OCI-LY7 (cell line): ENCODE measurements at regions not wholly inside any gene's neighbourhood (a gene's known extent, or its start where the extent isn't known, plus 50 kb on each side); places are given as distances from the start of the nearest gene placed in this dataset.

Experiments used
- BruUV-seq: library from RNA; stranded (reverse); fragments of 400-500 nt; replicated peaks from 2 replicates; lab custom pipeline; 2021; lab: Mats Ljungman, UMichigan
- CTCF ChIA-PET: fragments of 300-600 bp; sonication (Branson Sonifier 250); formaldehyde crosslinking; loops from one replicate; lab custom pipeline; 2022; ENCODE audit warnings: antibody characterized with exemption; ENCODE audit not compliant: unreplicated experiment; lab: Charles Lee
- POLR2A ChIA-PET: fragments of 300-600 bp; sonication (Branson Sonifier 250); formaldehyde crosslinking; loops from one replicate; lab custom pipeline; 2022; ENCODE audit warnings: antibody characterized with exemption; lab: Charles Lee
- DNase-seq: peaks from one replicate; pipeline ENCODE4 v3.0.0-alpha.2; 2015; ENCODE audit warnings: low spot score
- H2AFZ ChIP-seq: fragments of 200-600 bp; sonication (generic), shearing (Covaris generic); 2 replicates; pipeline ENCODE4 v1.6.1; 2014; ENCODE audit warnings: mild to moderate bottlenecking, antibody characterized with exemption, low read length, moderate library complexity
- H3K27ac ChIP-seq: fragments of 200-600 bp; sonication (generic); 2 replicates; pipeline ENCODE4 v1.5.1; 2014; ENCODE audit warnings: mixed run types, low read depth, mild to moderate bottlenecking, moderate library complexity, low read length, inconsistent platforms; ENCODE audit not compliant: poor library complexity, severe bottlenecking
- H3K36me3 ChIP-seq: fragments of 200-600 bp; sonication (generic); 2 replicates; pipeline ENCODE4 v1.6.1; 2014; ENCODE audit warnings: mild to moderate bottlenecking, antibody characterized with exemption, low read length, moderate library complexity, mixed read lengths; ENCODE audit not compliant: insufficient read depth
- H3K4me1 ChIP-seq: fragments of 200-600 bp; sonication (generic); 2 replicates; pipeline ENCODE4 v1.5.1; 2014; ENCODE audit warnings: mild to moderate bottlenecking, low read length; ENCODE audit not compliant: insufficient read depth, poor library complexity, severe bottlenecking
- H3K4me2 ChIP-seq: fragments of 200-600 bp; sonication (generic); 2 replicates; pipeline ENCODE4 v1.6.1; 2014; ENCODE audit warnings: mild to moderate bottlenecking, low read length
- H3K4me3 ChIP-seq: fragments of 200-600 bp; sonication (generic); 2 replicates; pipeline ENCODE4 v1.5.1; 2014; ENCODE audit warnings: mild to moderate bottlenecking, low read depth, low read length; ENCODE audit not compliant: poor library complexity, severe bottlenecking
- H3K79me2 ChIP-seq: fragments of 200-600 bp; sonication (generic); 2 replicates; pipeline ENCODE4 v1.6.1; 2016; ENCODE audit warnings: low read depth, mild to moderate bottlenecking, low read length, moderate library complexity, mixed read lengths; ENCODE audit not compliant: insufficient read depth
- H3K9me2 ChIP-seq: fragments of 200-600 bp; sonication (generic); 2 replicates; pipeline ENCODE4 v1.6.1; 2016; ENCODE audit warnings: mild to moderate bottlenecking, low read length, mixed read lengths; ENCODE audit not compliant: insufficient read depth
- H3K9me3 ChIP-seq: fragments of 200-600 bp; sonication (generic); 2 replicates; pipeline ENCODE4 v1.6.1; 2014; ENCODE audit warnings: mild to moderate bottlenecking, mixed run types, low read length, mixed read lengths
- H4K20me1 ChIP-seq: fragments of 200-600 bp; sonication (generic); 2 replicates; pipeline ENCODE4 v1.6.1; 2014; ENCODE audit warnings: mild to moderate bottlenecking, antibody characterized with exemption, low read length, moderate library complexity, mixed read lengths; ENCODE audit not compliant: insufficient read depth
- CTCF ChIP-seq: fragments of 200-600 bp; sonication (generic); conservative IDR thresholded peaks from 2 replicates; pipeline ENCODE4 v1.5.1; 2014; ENCODE audit warnings: mild to moderate bottlenecking, antibody characterized with exemption, low read length, moderate library complexity, mixed read lengths
- EZH2phosphoT487 ChIP-seq: fragments of 200-600 bp; sonication (generic); IDR thresholded peaks from 2 replicates; pipeline ENCODE4 v1.6.1; 2018; ENCODE audit warnings: low read depth, borderline replicate concordance, mild to moderate bottlenecking, mixed run types, antibody characterized with exemption, low read length, moderate library complexity, mixed read lengths
- intact Hi-C: fragments of 100-400 bp; cut with micrococcal nuclease; formaldehyde crosslinking; loops from one replicate; pipeline ENCODE4 v1.10.0; 2022; ENCODE audit not compliant: unreplicated experiment

GRCh38 chr3:118760585-118761290, 273.9 kb downstream of the IGSF11 start:
- no TSS peak for BruUV-seq

GRCh38 chr3:118761291-118761606, 273.4 kb downstream of the IGSF11 start:
- no peaks in the 10 kb centered on the region for H4K20me1 ChIP-seq
- CTCF ChIA-PET, result no interaction called here
- no peak overlapping the region for H3K4me3 ChIP-seq
- H3K4me2 ChIP-seq, result no peak overlapping the region
- no peaks in the 10 kb centered on the region for H3K9me2 ChIP-seq
- no peaks in the 10 kb centered on the region for H3K9me3 ChIP-seq
- intact Hi-C loops, result no loop called here
- BruUV-seq, result no TSS peak
- no peaks in the 10 kb centered on the region for H3K79me2 ChIP-seq
- POLR2A ChIA-PET, result interaction anchor here (0.7 kb wide), 1 partner anchor 8 kb away, joined by 3 read pairs; no protein-coding TSS in a partner anchor
- no peak overlapping the region for H3K27ac ChIP-seq
- DNase-seq, result no peak
- no peak overlapping the region for H2AFZ ChIP-seq
- no peaks in the 10 kb centered on the region for H3K36me3 ChIP-seq
- TF ChIP-seq CTCF, result no peak
- no peak for TF ChIP-seq EZH2phosphoT487
- H3K4me1 ChIP-seq, result no peaks in the 10 kb centered on the region

More at GRCh38 chr3:118760585-118761290, 273.9 kb downstream of the IGSF11 start:
- no peak overlapping the region for H3K27ac ChIP-seq
- no peaks in the 10 kb centered on the region for H4K20me1 ChIP-seq
- H3K79me2 ChIP-seq, result no peaks in the 10 kb centered on the region
- no peaks in the 10 kb centered on the region for H3K4me1 ChIP-seq
- no peaks in the 10 kb centered on the region for H3K9me2 ChIP-seq
- no peaks in the 10 kb centered on the region for H3K36me3 ChIP-seq
- H3K4me3 ChIP-seq, result no peak overlapping the region
- no peaks in the 10 kb centered on the region for H3K9me3 ChIP-seq
- no peak overlapping the region for H3K4me2 ChIP-seq
- DNase-seq, result no peak
- ChIA-PET CTCF (no interaction called here), POLR2A (no interaction called here)
- TF ChIP-seq CTCF (no peak), EZH2phosphoT487 (no peak)
- no peak overlapping the region for H2AFZ ChIP-seq
- intact Hi-C loops, result no loop called here

DNA sequence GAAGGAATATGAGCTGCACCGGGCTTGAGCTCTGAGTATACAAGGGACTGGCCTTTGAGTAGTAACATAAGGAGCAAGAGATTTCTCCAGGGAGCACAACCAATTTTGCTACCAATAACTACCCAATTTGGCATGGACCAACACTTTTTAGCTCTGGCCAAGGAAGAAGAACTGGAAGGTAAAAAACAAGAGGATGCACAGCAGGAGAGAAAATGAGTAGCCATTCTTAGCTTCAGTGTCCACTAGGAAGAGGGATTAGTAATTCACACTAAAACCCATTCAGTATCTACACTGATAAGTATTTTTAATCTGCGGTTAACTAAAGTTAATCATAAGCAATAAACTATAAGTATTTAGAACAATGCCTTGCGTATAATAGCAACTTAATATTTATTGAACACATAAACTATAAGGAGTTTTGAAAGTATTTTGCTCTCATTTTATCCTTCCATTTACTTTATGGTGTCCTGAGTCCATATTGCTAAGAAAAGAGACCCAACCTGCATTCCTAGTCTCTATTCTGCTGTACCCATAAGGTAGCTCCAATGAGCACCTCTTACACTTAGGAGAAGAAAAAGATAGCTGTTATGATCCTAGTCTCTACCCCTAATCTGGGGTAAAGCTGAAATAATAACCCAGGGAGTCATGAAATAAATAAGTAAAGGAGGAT, 268.9 kb downstream of the IGSF11 start:
- Histone ChIP-seq H3K36me3 (no peaks in the 10 kb centered on the region), H4K20me1 (no peaks in the 10 kb centered on the region), H3K27ac (no peak overlapping the region), H3K9me3 (no peaks in the 10 kb centered on the region), H3K4me3 (no peak overlapping the region), H3K4me1 (no peaks in the 10 kb centered on the region), H2AFZ (no peak overlapping the region), H3K9me2 (no peaks in the 10 kb centered on the region), H3K79me2 (no peaks in the 10 kb centered on the region), H3K4me2 (no peak overlapping the region)
- no peak for DNase-seq
- TF ChIP-seq EZH2phosphoT487 (no peak), CTCF (no peak)
- intact Hi-C loops, result no loop called here
- ChIA-PET CTCF (no interaction called here), POLR2A (interaction anchor here (0.6 to 1.2 kb wide), 4 partner anchors 13 to 565 kb away, joined by 3 to 5 read pairs (median 4); no protein-coding TSS in a partner anchor)
- BruUV-seq, result no TSS peak
